Ovary (tissue), 3 donors: ENCODE measurements at regions not wholly inside any gene's neighbourhood (a gene's known extent, or its start where the extent isn't known, plus 50 kb on each side); places are given as distances from the start of the nearest gene placed in this dataset.

Experiments
- CTCF ChIP-seq, 3 donors: fragments of 450-650 bp in 2 of 3; fragments of 200-600 bp in 1 of 3; IDR thresholded peaks; one replicate each; pipeline versions ENCODE4 v1.5.1 to v1.8.0; 2016 to 2022; ENCODE audit warnings: antibody characterized with exemption in 3 of 3, mild to moderate bottlenecking in 1 of 3
- EP300 ChIP-seq: sonication (generic); formaldehyde crosslinking; IDR thresholded peaks from one replicate; pipeline ENCODE4 v1.6.1; 2017; ENCODE audit warnings: antibody characterized with exemption
- POLR2A ChIP-seq: fragments of 450-650 bp; IDR thresholded peaks from one replicate; pipeline ENCODE4 v1.6.1; 2017; ENCODE audit warnings: antibody characterized with exemption, mild to moderate bottlenecking, moderate library complexity
- donor health status: DM: no; HTN: no; CAD: no.

GRCh38 chr13:47374741-47375140 lies 477.9 kb upstream of the HTR2A start:
- TF ChIP-seq CTCF (IDR thresholded peaks at IDR 0.05) (no peak), POLR2A (no peak), EP300 (no peak)
